ENCODE measurements at regions not wholly inside any gene's neighbourhood (a gene's known extent, or its start where the extent isn't known, plus 50 kb on each side); places are given as distances from the start of the nearest gene placed in this dataset.

- TF ChIP-seq U2AF2 (IDR thresholded peaks at IDR 0.05; ENCODE audit: low read depth, low read length), result no peak
- in situ Hi-C loops (cut with HindIII; ENCODE audit: extremely low pct_ligation_motif_present, low pct_unique_long_range_greater_than_20kb), result no loop called here
- H3K4me2 ChIP-seq (ENCODE audit: low read depth, low read length), result no peak overlapping the region
- BruUV-seq (replicated peaks), result no TSS peak
- H3K27ac ChIP-seq (ENCODE audit: extremely low read length, insufficient read depth, low read length), result no peak overlapping the region
- H3K36me3 ChIP-seq (replicated peaks in 1 of 2; ENCODE audit: control insufficient read depth in 1 of 2, insufficient read depth in 2 of 2, low read length in 2 of 2), result no peaks in the 10 kb centered on the region
- ChIA-PET CTCF (ENCODE audit: low intra/inter-chr PET ratio, low total read pairs) (no interaction called here), POLR2A (no interaction called here)
- no peaks in the 10 kb centered on the region for H3K27me3 ChIP-seq (ENCODE audit: control insufficient read depth in 1 of 2, insufficient read depth in 2 of 2, low read length in 2 of 2)
- H3K79me2 ChIP-seq (ENCODE audit: insufficient read depth, low read length), result no peaks in the 10 kb centered on the region
- H3K9ac ChIP-seq (ENCODE audit: insufficient read depth, low read depth, low read length), result no peak overlapping the region
- no peaks in the 10 kb centered on the region for H4K20me1 ChIP-seq (ENCODE audit: insufficient read depth, low read length)
- no peak for ATAC-seq
- 0% methylated on average over 1 of the region's 1 CpG for WGBS (ENCODE audit: low lambda C conversion rate)
- H3K9me3 ChIP-seq (ENCODE audit: low read length), result peaks cover 73% of the 10 kb centered on the region
- intact Hi-C loops (cut with micrococcal nuclease; ENCODE audit: unreplicated experiment), result no loop called here
- no peak overlapping the region for H3K4me3 ChIP-seq (replicated peaks in 1 of 3; ENCODE audit: insufficient read depth in 1 of 3, low read depth in 2 of 3, low read length in 3 of 3)
- H3K4me1 ChIP-seq (ENCODE audit: insufficient read depth, low read length), result no peaks in the 10 kb centered on the region
- FAIRE-seq, result no peak
- no peak overlapping the region for H2AFZ ChIP-seq (ENCODE audit: low read length)
- no peak for DNase-seq (ENCODE audit: low spot score)
These were observed 411.1 kb upstream of the HTR1E start for GRCh38 chr6:86526238-86526637.

GRCh38 chr6:86516087-86516486, 421.2 kb upstream of the HTR1E start:
- CTCF ChIA-PET (ENCODE audit: low intra/inter-chr PET ratio, low total read pairs), result no interaction called here
- Histone ChIP-seq H3K27ac (ENCODE audit: extremely low read length, insufficient read depth, low read length) (no peak overlapping the region), H3K79me2 (ENCODE audit: insufficient read depth, low read length) (no peaks in the 10 kb centered on the region), H3K36me3 (replicated peaks in 1 of 2; ENCODE audit: control insufficient read depth in 1 of 2, insufficient read depth in 2 of 2, low read length in 2 of 2) (no peaks in the 10 kb centered on the region), H3K4me3 (replicated peaks in 1 of 3; ENCODE audit: insufficient read depth in 1 of 3, low read depth in 2 of 3, low read length in 3 of 3) (no peak overlapping the region), H3K9ac (ENCODE audit: insufficient read depth, low read depth, low read length) (no peak overlapping the region), H3K27me3 (ENCODE audit: control insufficient read depth in 1 of 2, insufficient read depth in 2 of 2, low read length in 2 of 2) (no peaks in the 10 kb centered on the region), H2AFZ (ENCODE audit: low read length) (no peak overlapping the region), H3K4me1 (ENCODE audit: insufficient read depth, low read length) (no peaks in the 10 kb centered on the region), H3K9me3 (ENCODE audit: low read length) (peaks cover 63% of the 10 kb centered on the region), H4K20me1 (ENCODE audit: insufficient read depth, low read length) (no peaks in the 10 kb centered on the region), H3K4me2 (ENCODE audit: low read depth, low read length) (no peak overlapping the region)
- WGBS (ENCODE audit: low lambda C conversion rate), result 0% methylated on average over 4 of the region's 4 CpGs
- no peak for DNase-seq (ENCODE audit: low spot score)
- in situ Hi-C loops (cut with HindIII; ENCODE audit: extremely low pct_ligation_motif_present, low pct_unique_long_range_greater_than_20kb), result no loop called here
- no TSS peak for BruUV-seq (replicated peaks)
- no peak for TF ChIP-seq ZNF639 (CRISPR knock-in tag; conservative IDR thresholded peaks at IDR 0.05)
- no peak for TF ChIP-seq PRPF4 (IDR thresholded peaks at IDR 0.05; ENCODE audit: low read depth, low read length, poor library complexity, severe bottlenecking)
- no peak for TF ChIP-seq YEATS2 (CRISPR knock-in tag; IDR thresholded peaks at IDR 0.05; ENCODE audit: borderline replicate concordance)
- no peak for TF ChIP-seq ATF7 (IDR thresholded peaks at IDR 0.05)
- no peak for TF ChIP-seq ATF7 (CRISPR knock-in tag; IDR thresholded peaks at IDR 0.05)
- TF ChIP-seq ZBTB7A (CRISPR knock-in tag; IDR thresholded peaks at IDR 0.05), result no peak
- TF ChIP-seq SMAD1 (CRISPR knock-in tag; IDR thresholded peaks at IDR 0.05; ENCODE audit: borderline replicate concordance, low read depth), result no peak
- TF ChIP-seq ZNF605 (CRISPR knock-in tag; IDR thresholded peaks at IDR 0.05), result no peak
- TF ChIP-seq ZNF143 (CRISPR knock-in tag; IDR thresholded peaks at IDR 0.05), result no peak
- TF ChIP-seq KAT2B (IDR thresholded peaks at IDR 0.05; ENCODE audit: borderline replicate concordance, low read depth, low read length), result no peak
- TF ChIP-seq ATF2 (CRISPR knock-in tag; IDR thresholded peaks at IDR 0.05), result no peak
- no peak for TF ChIP-seq ZNF136 (CRISPR knock-in tag; IDR thresholded peaks at IDR 0.05; ENCODE audit: low read depth)
- TF ChIP-seq CHD4 (IDR thresholded peaks at IDR 0.05; ENCODE audit: borderline replicate concordance, low read length), result no peak
- intact Hi-C loops (cut with micrococcal nuclease; ENCODE audit: unreplicated experiment), result no loop called here
- no peak for ATAC-seq
- no peak for FAIRE-seq
- POLR2A ChIA-PET, result no interaction called here
